ENCODE measurements at regions not wholly inside any gene's neighbourhood (a gene's known extent, or its start where the extent isn't known, plus 50 kb on each side); places are given as distances from the start of the nearest gene placed in this dataset.
A peak's percentile ranks its signal among the peaks of the same experiment; 100 is the strongest.

GRCh38 chr11:105273660-105274280 is 134.2 kb upstream of the CARD18 start:
- 77 to 85% methylated on average over 1 of the region's 1 CpG for WGBS, 2 donors
- DNase-seq (peak in 1 of 3 donors; percentile 6), ATAC-seq (ENCODE audit: insufficient read depth, low FRiP score) (no peak)
- Histone ChIP-seq H3K36me3 (ENCODE audit: control insufficient read depth in 4 of 4, insufficient read depth in 4 of 4, low read length in 4 of 4) (no peaks in the 10 kb centered on the region), H3K4me3 (no peak overlapping the region), H3K9ac (ENCODE audit: insufficient read depth in 1 of 2, low read length in 2 of 2) (no peak overlapping the region), H3K4me1 (ENCODE audit: control insufficient read depth in 5 of 5, insufficient read depth in 5 of 5, low read length in 5 of 5) (no peaks in the 10 kb centered on the region), H3K9me3 (ENCODE audit: control insufficient read depth in 4 of 4, insufficient read depth in 3 of 4, low read length in 3 of 4) (no peaks in the 10 kb centered on the region), H3K27ac (ENCODE audit: low read depth in 1 of 2, low read length in 1 of 2) (no peak overlapping the region), H3K27me3 (ENCODE audit: control insufficient read depth in 3 of 3, insufficient read depth in 3 of 3, low read length in 2 of 3) (no peaks in the 10 kb centered on the region)
- TF ChIP-seq CTCF (IDR thresholded peaks at IDR 0.05; ENCODE audit: control extremely low read depth, extremely low read depth): no peak

- ATAC-seq (ENCODE audit: insufficient read depth, low FRiP score): no peak
- Histone ChIP-seq H3K9me3 (ENCODE audit: control insufficient read depth in 4 of 4, insufficient read depth in 3 of 4, low read length in 3 of 4) (no peaks in the 10 kb centered on the region), H3K4me3 (no peak overlapping the region), H3K27me3 (ENCODE audit: control insufficient read depth in 3 of 3, insufficient read depth in 3 of 3, low read length in 2 of 3) (no peaks in the 10 kb centered on the region), H3K9ac (ENCODE audit: insufficient read depth in 1 of 2, low read length in 2 of 2) (no peak overlapping the region), H3K4me1 (ENCODE audit: control insufficient read depth in 5 of 5, insufficient read depth in 5 of 5, low read length in 5 of 5) (no peaks in the 10 kb centered on the region), H3K27ac (ENCODE audit: low read depth in 1 of 2, low read length in 1 of 2) (no peak overlapping the region), H3K36me3 (ENCODE audit: control insufficient read depth in 4 of 4, insufficient read depth in 4 of 4, low read length in 4 of 4) (no peaks in the 10 kb centered on the region)
- no peak for TF ChIP-seq CTCF (IDR thresholded peaks at IDR 0.05; ENCODE audit: control extremely low read depth, extremely low read depth)
- no peak for DNase-seq
Observed at GRCh38 chr11:105269862-105270261, 130.3 kb upstream of the CARD18 start.

GRCh38 chr11:105268404-105269062 is 129.0 kb upstream of the CARD18 start:
- TF ChIP-seq CTCF (IDR thresholded peaks at IDR 0.05; ENCODE audit: control extremely low read depth, extremely low read depth): no peak
- DNase-seq: peak in 1 of 3 donors; percentile 23
- no peak overlapping the region for H3K9ac ChIP-seq (ENCODE audit: insufficient read depth in 1 of 2, low read length in 2 of 2)
- no peak for ATAC-seq (ENCODE audit: insufficient read depth, low FRiP score)
- no peaks in the 10 kb centered on the region for H3K4me1 ChIP-seq (ENCODE audit: control insufficient read depth in 5 of 5, insufficient read depth in 5 of 5, low read length in 5 of 5)
- no peak overlapping the region for H3K27ac ChIP-seq (ENCODE audit: low read depth in 1 of 2, low read length in 1 of 2)
- H3K36me3 ChIP-seq (ENCODE audit: control insufficient read depth in 4 of 4, insufficient read depth in 4 of 4, low read length in 4 of 4): no peaks in the 10 kb centered on the region
- H3K4me3 ChIP-seq: no peak overlapping the region
- H3K27me3 ChIP-seq (ENCODE audit: control insufficient read depth in 3 of 3, insufficient read depth in 3 of 3, low read length in 2 of 3): no peaks in the 10 kb centered on the region
- no peaks in the 10 kb centered on the region for H3K9me3 ChIP-seq (ENCODE audit: control insufficient read depth in 4 of 4, insufficient read depth in 3 of 4, low read length in 3 of 4)
- WGBS, 2 donors: 71 to 79% methylated on average over 9 of the region's 9 CpGs

Data from lung (tissue), 11 donors.